H9 (cell line): ENCODE measurements at regions not wholly inside any gene's neighbourhood (a gene's known extent, or its start where the extent isn't known, plus 50 kb on each side); places are given as distances from the start of the nearest gene placed in this dataset.

ENCODE experiments used
- DNase-seq: peaks from one replicate; pipeline ENCODE4 v3.0.0-alpha.2; 2017
- H2AFZ ChIP-seq: one replicate; pipeline ENCODE4 v1.6.1; 2013; ENCODE audit warnings: mild to moderate bottlenecking, low read length, control low read depth, moderate library complexity
- H2AK5ac ChIP-seq: 2 replicates; pipeline ENCODE4 v1.6.1; 2013; ENCODE audit warnings: low read length, control low read depth, mixed read lengths; ENCODE audit not compliant: insufficient read length
- H2BK120ac ChIP-seq: one replicate; pipeline ENCODE4 v1.6.1; 2013; ENCODE audit warnings: low read depth, mild to moderate bottlenecking, low read length, control low read depth, inconsistent platforms; ENCODE audit not compliant: poor library complexity, severe bottlenecking
- H2BK12ac ChIP-seq: 2 replicates; pipeline ENCODE4 v1.6.1; 2013; ENCODE audit warnings: low read length, control low read depth, mixed read lengths, low read depth; ENCODE audit not compliant: insufficient read length
- H2BK15ac ChIP-seq: 2 replicates; pipeline ENCODE4 v1.6.1; 2013; ENCODE audit warnings: low read depth, low read length, control low read depth
- H2BK20ac ChIP-seq: one replicate; pipeline ENCODE4 v1.6.1; 2013; ENCODE audit warnings: low read depth, mild to moderate bottlenecking, low read length, control low read depth, inconsistent platforms; ENCODE audit not compliant: poor library complexity, severe bottlenecking
- H2BK5ac ChIP-seq: 2 replicates; pipeline ENCODE4 v1.6.1; 2013; ENCODE audit warnings: low read length, control low read depth, mixed read lengths; ENCODE audit not compliant: insufficient read length
- H3K14ac ChIP-seq: 2 replicates; pipeline ENCODE4 v1.6.1; 2013; ENCODE audit warnings: low read length, control low read depth; ENCODE audit not compliant: insufficient read depth
- H3K18ac ChIP-seq: 2 replicates; pipeline ENCODE4 v1.6.1; 2013; ENCODE audit warnings: low read depth, mild to moderate bottlenecking, mixed read lengths, low read length, control low read depth; ENCODE audit not compliant: insufficient read length
- H3K23ac ChIP-seq: 2 replicates; pipeline ENCODE4 v1.6.1; 2013; ENCODE audit warnings: low read length, control low read depth, mixed read lengths, low read depth; ENCODE audit not compliant: insufficient read length
- H3K23me2 ChIP-seq: 2 replicates; pipeline ENCODE4 v1.6.1; 2013; ENCODE audit warnings: low read depth, mild to moderate bottlenecking, mixed read lengths, low read length, control low read depth; ENCODE audit not compliant: insufficient read length, poor library complexity, severe bottlenecking
- H3K27ac ChIP-seq: 2 replicates; pipeline ENCODE4 v1.5.1; 2013; ENCODE audit warnings: low read length, control low read depth, mixed read lengths, low read depth; ENCODE audit not compliant: insufficient read length
- H3K27me3 ChIP-seq: 2 replicates; pipeline ENCODE4 v1.6.1; 2013; ENCODE audit warnings: low read length, control low read depth, inconsistent platforms; ENCODE audit not compliant: insufficient read depth
- H3K4ac ChIP-seq: 2 replicates; pipeline ENCODE4 v1.6.1; 2013; ENCODE audit warnings: low read depth, mild to moderate bottlenecking, control low read depth, inconsistent platforms, low read length, moderate library complexity
- H3K4me1 ChIP-seq: 2 replicates; pipeline ENCODE4 v1.6.1; 2013; ENCODE audit warnings: low read length, control low read depth, inconsistent platforms; ENCODE audit not compliant: insufficient read depth
- H3K4me2 ChIP-seq: 2 replicates; pipeline ENCODE4 v1.6.1; 2013; ENCODE audit warnings: low read length, control low read depth, mixed read lengths; ENCODE audit not compliant: insufficient read length, insufficient read depth
- H3K56ac ChIP-seq: 2 replicates; pipeline ENCODE4 v1.6.1; 2013; ENCODE audit warnings: low read depth, mild to moderate bottlenecking, mixed read lengths, low read length, control low read depth; ENCODE audit not compliant: insufficient read length
- H3K79me1 ChIP-seq: 2 replicates; pipeline ENCODE4 v1.6.1; 2013; ENCODE audit warnings: low read depth, mild to moderate bottlenecking, moderate library complexity, low read length, control low read depth, inconsistent platforms; ENCODE audit not compliant: insufficient read depth, poor library complexity, severe bottlenecking
- H3K79me2 ChIP-seq: 2 replicates; pipeline ENCODE4 v1.6.1; 2013; ENCODE audit warnings: low read length, control low read depth, inconsistent platforms; ENCODE audit not compliant: insufficient read depth
- H3K9ac ChIP-seq: 2 replicates; pipeline ENCODE4 v1.6.1; 2013; ENCODE audit warnings: low read length, control low read depth, mixed read lengths; ENCODE audit not compliant: insufficient read length; ENCODE audit errors: extremely low read depth
- H3K9me3 ChIP-seq: one replicate; pipeline ENCODE4 v1.6.1; 2013; ENCODE audit warnings: low read depth, low read length, inconsistent platforms; ENCODE audit not compliant: control insufficient read depth
- H3T11ph ChIP-seq: one replicate; pipeline ENCODE4 v1.6.1; 2013; ENCODE audit warnings: mild to moderate bottlenecking, low read length, control low read depth, inconsistent platforms
- H4K20me1 ChIP-seq: one replicate; pipeline ENCODE4 v1.6.1; 2013; ENCODE audit not compliant: control insufficient read depth, insufficient read length, insufficient read depth
- H4K5ac ChIP-seq: 2 replicates; pipeline ENCODE4 v1.6.1; 2013; ENCODE audit warnings: low read depth, mild to moderate bottlenecking, mixed read lengths, low read length, control low read depth; ENCODE audit not compliant: insufficient read length
- H4K8ac ChIP-seq: replicated peaks from 2 replicates; pipeline ENCODE4 v1.6.1; 2013; ENCODE audit warnings: low read length, control low read depth, mixed read lengths, low read depth; ENCODE audit not compliant: insufficient read length
- H4K91ac ChIP-seq: 2 replicates; pipeline ENCODE4 v1.6.1; 2013; ENCODE audit warnings: low read depth, mild to moderate bottlenecking, moderate library complexity, mixed read lengths, low read length, control low read depth; ENCODE audit not compliant: insufficient read length
- H3K27ac Mint-ChIP-seq, 3 experiments: 2 replicates in 2 of 3; 3 replicates in 1 of 3; pipeline ENCODE4 v1.8.0; 2020 to 2021; ENCODE audit warnings: mixed read lengths in 3 of 3, mild to moderate bottlenecking in 1 of 3, moderate library complexity in 1 of 3
- H3K27me3 Mint-ChIP-seq: 2 replicates; pipeline ENCODE4 v1.8.0; 2021; ENCODE audit warnings: low read depth, mild to moderate bottlenecking, moderate library complexity, mixed read lengths
- H3K36me3 Mint-ChIP-seq, 3 experiments: 2 replicates in 2 of 3; 3 replicates in 1 of 3; pipeline ENCODE4 v1.8.0; 2020 to 2021; ENCODE audit warnings: low read depth in 3 of 3, mixed read lengths in 3 of 3; ENCODE audit not compliant: insufficient read depth in 1 of 3
- H3K4me1 Mint-ChIP-seq, 2 experiments: 2 replicates each; pipeline ENCODE4 v1.8.0; 2020; ENCODE audit warnings: mixed read lengths in 2 of 2
- H3K4me3 Mint-ChIP-seq, 2 experiments: 2 replicates in 1 of 2; 3 replicates in 1 of 2; pipeline ENCODE4 v1.8.0; 2020 to 2021; ENCODE audit warnings: mild to moderate bottlenecking in 2 of 2, mixed read lengths in 2 of 2, moderate library complexity in 1 of 2
- H3K9me3 Mint-ChIP-seq, 2 experiments: 2 replicates in 1 of 2; 3 replicates in 1 of 2; pipeline ENCODE4 v1.8.0; 2020; ENCODE audit warnings: mild to moderate bottlenecking in 2 of 2, mixed read lengths in 2 of 2, moderate library complexity in 1 of 2
- WGBS: extraction: QIAGEN DNeasy Blood & Tissue Kit; methylation state at CpG from one replicate; pipeline ENCODE4 v1.1.7; 2013; ENCODE audit warnings: missing lambda C conversion rate, low lambda C conversion rate, mixed read lengths; ENCODE audit not compliant: insufficient read length; ENCODE audit errors: extremely low coverage; 5-methylcytosine and 5-hydroxymethylcytosine counted together
- TF ChIP-seq, protein P1 (sequence below): fragments of 200-600 bp; sonication (generic); conservative IDR thresholded peaks from 3 replicates; pipeline ENCODE4 v1.8.0; 2021; ENCODE audit warnings: antibody characterized with exemption, mild to moderate bottlenecking

DNA sequence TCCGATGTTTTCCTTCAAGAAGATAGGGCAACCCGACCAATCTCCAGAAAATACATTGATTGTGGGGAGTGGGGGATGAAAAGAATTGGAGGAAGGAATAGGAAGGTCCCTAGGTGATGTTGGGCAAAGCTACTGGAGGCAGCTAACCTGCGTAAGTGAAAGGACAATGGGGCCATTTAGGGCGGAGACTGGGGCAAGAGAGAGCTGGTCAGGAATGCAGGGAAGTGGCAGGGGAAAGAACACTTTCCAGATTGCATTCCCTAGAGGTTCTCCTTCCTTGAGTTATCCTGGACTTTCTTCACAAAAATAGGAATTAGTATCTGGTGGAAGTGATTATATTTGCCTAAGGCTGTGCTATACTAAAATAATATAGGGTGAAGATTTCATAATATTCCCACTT is 151.8 kb upstream of the HMGA2 start:
- Histone ChIP-seq H4K20me1 (no peaks in the 10 kb centered on the region), H3K18ac (no peak overlapping the region), H3T11ph (no peak overlapping the region), H3K27me3 (no peaks in the 10 kb centered on the region), H3K14ac (no peak overlapping the region), H3K4me2 (no peak overlapping the region), H3K56ac (no peak overlapping the region), H3K9me3 (no peaks in the 10 kb centered on the region), H4K91ac (no peak overlapping the region), H3K79me1 (no peaks in the 10 kb centered on the region), H3K23ac (no peak overlapping the region), H2AK5ac (no peak overlapping the region), H3K4ac (no peak overlapping the region), H4K5ac (no peak overlapping the region), H3K79me2 (no peaks in the 10 kb centered on the region), H3K4me1 (no peaks in the 10 kb centered on the region), H3K27ac (no peak overlapping the region), H4K8ac (no peak overlapping the region), H2BK5ac (no peak overlapping the region), H2BK20ac (no peak overlapping the region), H3K9ac (no peak overlapping the region), H3K23me2 (no peaks in the 10 kb centered on the region), H2AFZ (no peak overlapping the region), H2BK120ac (no peak overlapping the region), H2BK15ac (no peak overlapping the region), H2BK12ac (no peak overlapping the region)
- TF ChIP-seq, protein P1, sequence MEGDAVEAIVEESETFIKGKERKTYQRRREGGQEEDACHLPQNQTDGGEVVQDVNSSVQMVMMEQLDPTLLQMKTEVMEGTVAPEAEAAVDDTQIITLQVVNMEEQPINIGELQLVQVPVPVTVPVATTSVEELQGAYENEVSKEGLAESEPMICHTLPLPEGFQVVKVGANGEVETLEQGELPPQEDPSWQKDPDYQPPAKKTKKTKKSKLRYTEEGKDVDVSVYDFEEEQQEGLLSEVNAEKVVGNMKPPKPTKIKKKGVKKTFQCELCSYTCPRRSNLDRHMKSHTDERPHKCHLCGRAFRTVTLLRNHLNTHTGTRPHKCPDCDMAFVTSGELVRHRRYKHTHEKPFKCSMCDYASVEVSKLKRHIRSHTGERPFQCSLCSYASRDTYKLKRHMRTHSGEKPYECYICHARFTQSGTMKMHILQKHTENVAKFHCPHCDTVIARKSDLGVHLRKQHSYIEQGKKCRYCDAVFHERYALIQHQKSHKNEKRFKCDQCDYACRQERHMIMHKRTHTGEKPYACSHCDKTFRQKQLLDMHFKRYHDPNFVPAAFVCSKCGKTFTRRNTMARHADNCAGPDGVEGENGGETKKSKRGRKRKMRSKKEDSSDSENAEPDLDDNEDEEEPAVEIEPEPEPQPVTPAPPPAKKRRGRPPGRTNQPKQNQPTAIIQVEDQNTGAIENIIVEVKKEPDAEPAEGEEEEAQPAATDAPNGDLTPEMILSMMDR = no peak
- H3K9me3 Mint-ChIP-seq = no peaks in the 10 kb centered on the region
- no peak for DNase-seq
- H3K36me3 Mint-ChIP-seq = no peaks in the 10 kb centered on the region
- H3K4me1 Mint-ChIP-seq = peaks cover 6 to 18% of the 10 kb centered on the region in 2 experiments; a peak in 3 of 4 replicates
- no peaks in the 10 kb centered on the region for H3K27me3 Mint-ChIP-seq
- H3K27ac Mint-ChIP-seq = no peak overlapping the region
- H3K4me3 Mint-ChIP-seq = no peak overlapping the region
- no CpG with 5 or more reads among the region's 4 CpGs for WGBS
